BLaER1 treated with 17β-estradiol and CSF1 and Interleukin-3, amounts not matched to agents 10 nM and 100 nM (cell line): ENCODE measurements at regions not wholly inside any gene's neighbourhood (a gene's known extent, or its start where the extent isn't known, plus 50 kb on each side); places are given as distances from the start of the nearest gene placed in this dataset.

Experiments used
- H3K27ac ChIP-seq, 11 experiments: shearing (Covaris generic); formaldehyde crosslinking; 2 replicates each; pipeline ENCODE4 v1.8.1; 2022
- H3K27me3 ChIP-seq, 11 experiments: shearing (Covaris generic); formaldehyde crosslinking; 2 replicates each; pipeline ENCODE4 v1.8.1; 2022
- H3K36me3 ChIP-seq, 11 experiments: shearing (Covaris generic); formaldehyde crosslinking; 2 replicates each; pipeline ENCODE4 v1.8.1; 2022
- H3K4me1 ChIP-seq, 10 experiments: shearing (Covaris generic); formaldehyde crosslinking; 2 replicates each; pipeline ENCODE4 v1.8.1; 2022
- H3K4me2 ChIP-seq, 11 experiments: shearing (Covaris generic); formaldehyde crosslinking; 2 replicates each; pipeline ENCODE4 v1.8.1; 2022
- H3K4me3 ChIP-seq, 10 experiments: shearing (Covaris generic); formaldehyde crosslinking; 2 replicates each; pipeline ENCODE4 v1.8.1; 2022
- H3K9ac ChIP-seq, 11 experiments: shearing (Covaris generic); formaldehyde crosslinking; 2 replicates each; pipeline ENCODE4 v1.8.1; 2022
- H3K9me3 ChIP-seq, 11 experiments: shearing (Covaris generic); formaldehyde crosslinking; replicated peaks in 1 of 11; 2 replicates each; pipeline ENCODE4 v1.8.1; 2022
- H4K20me1 ChIP-seq, 11 experiments: shearing (Covaris generic); formaldehyde crosslinking; 2 replicates each; pipeline ENCODE4 v1.8.1; 2022
- Cebpa-rat ChIP-seq, 11 experiments: shearing (Covaris generic); IDR thresholded peaks; 2 replicates each; pipeline ENCODE4 v1.8.1; 2022

GRCh38 chr18:41395695-41396094 lies 559.3 kb upstream of the PIK3C3 start:
- Histone ChIP-seq H3K9me3 (no peaks in the 10 kb centered on the region), H3K9ac (no peak overlapping the region), H3K36me3 (no peaks in the 10 kb centered on the region), H3K4me2 (no peak overlapping the region), H3K27ac (no peak overlapping the region), H3K27me3 (no peaks in the 10 kb centered on the region), H3K4me1 (peaks cover 0 to 11% (median 0%) of the 10 kb centered on the region in 10 experiments; a peak in 2 of 20 replicates), H3K4me3 (no peak overlapping the region), H4K20me1 (no peaks in the 10 kb centered on the region)
- TF ChIP-seq Cebpa-rat (IDR thresholded peaks at IDR 0.05): no peak

GRCh38 chr18:41391616-41392595 lies 563.1 kb upstream of the PIK3C3 start:
- no peaks in the 10 kb centered on the region for H3K27me3 ChIP-seq
- TF ChIP-seq Cebpa-rat (IDR thresholded peaks at IDR 0.05): no peak
- H3K9me3 ChIP-seq: no peaks in the 10 kb centered on the region
- H3K9ac ChIP-seq: 0 out of 22 replicates have a peak overlapping the region, but pooled peaks of 1 of the 11 experiments have one; percentile 6
- H3K4me2 ChIP-seq: peak overlapping the region in 4 of 11 experiments; percentile 24 to 57 (median 26); a peak in 4 of 22 replicates
- H3K4me1 ChIP-seq: peaks cover 0 to 11% (median 0%) of the 10 kb centered on the region in 10 experiments; a peak in 2 of 20 replicates
- no peaks in the 10 kb centered on the region for H4K20me1 ChIP-seq
- no peak overlapping the region for H3K27ac ChIP-seq
- H3K36me3 ChIP-seq: no peaks in the 10 kb centered on the region
- H3K4me3 ChIP-seq: no peak overlapping the region

- Histone ChIP-seq H3K27me3 (no peaks in the 10 kb centered on the region), H3K4me1 (peaks cover 0 to 11% (median 0%) of the 10 kb centered on the region in 10 experiments; a peak in 2 of 20 replicates), H4K20me1 (no peaks in the 10 kb centered on the region), H3K36me3 (no peaks in the 10 kb centered on the region), H3K9ac (no peak overlapping the region), H3K27ac (no peak overlapping the region), H3K4me3 (no peak overlapping the region), H3K9me3 (no peaks in the 10 kb centered on the region), H3K4me2 (no peak overlapping the region)
- TF ChIP-seq Cebpa-rat (IDR thresholded peaks at IDR 0.05): no peak
Measured at GRCh38 chr18:41390309-41390708, 564.7 kb upstream of the PIK3C3 start.

GRCh38 chr18:41378598-41378997 lies 576.4 kb upstream of the PIK3C3 start:
- H3K27ac ChIP-seq: no peak overlapping the region
- no peak overlapping the region for H3K4me3 ChIP-seq
- H3K9me3 ChIP-seq: no peaks in the 10 kb centered on the region
- H3K4me2 ChIP-seq: no peak overlapping the region
- no peaks in the 10 kb centered on the region for H4K20me1 ChIP-seq
- H3K27me3 ChIP-seq: no peaks in the 10 kb centered on the region
- H3K36me3 ChIP-seq: no peaks in the 10 kb centered on the region
- TF ChIP-seq Cebpa-rat (IDR thresholded peaks at IDR 0.05): no peak
- peaks cover 0 to 9% (median 0%) of the 10 kb centered on the region in 10 experiments; a peak in 4 of 20 replicates for H3K4me1 ChIP-seq
- H3K9ac ChIP-seq: no peak overlapping the region

- no peaks in the 10 kb centered on the region for H3K36me3 ChIP-seq
- H3K4me3 ChIP-seq: no peak overlapping the region
- H3K9me3 ChIP-seq: no peaks in the 10 kb centered on the region
- H3K4me1 ChIP-seq: no peaks in the 10 kb centered on the region
- no peaks in the 10 kb centered on the region for H4K20me1 ChIP-seq
- no peak for TF ChIP-seq Cebpa-rat (IDR thresholded peaks at IDR 0.05)
- no peak overlapping the region for H3K4me2 ChIP-seq
- H3K27me3 ChIP-seq: no peaks in the 10 kb centered on the region
- H3K27ac ChIP-seq: no peak overlapping the region
- no peak overlapping the region for H3K9ac ChIP-seq
Measured at GRCh38 chr18:41373612-41374011, 581.4 kb upstream of the PIK3C3 start.

- no peak overlapping the region for H3K4me2 ChIP-seq
- H3K9ac ChIP-seq: no peak overlapping the region
- H3K27ac ChIP-seq: no peak overlapping the region
- TF ChIP-seq Cebpa-rat (IDR thresholded peaks at IDR 0.05): no peak
- no peak overlapping the region for H3K4me3 ChIP-seq
- no peaks in the 10 kb centered on the region for H3K36me3 ChIP-seq
- H3K9me3 ChIP-seq: no peaks in the 10 kb centered on the region
- H4K20me1 ChIP-seq: no peaks in the 10 kb centered on the region
- H3K27me3 ChIP-seq: no peaks in the 10 kb centered on the region
- no peaks in the 10 kb centered on the region for H3K4me1 ChIP-seq
Measured at GRCh38 chr18:41372046-41372665, 582.9 kb upstream of the PIK3C3 start.

- H3K4me2 ChIP-seq: no peak overlapping the region
- H3K9me3 ChIP-seq: no peaks in the 10 kb centered on the region
- no peaks in the 10 kb centered on the region for H3K36me3 ChIP-seq
- TF ChIP-seq Cebpa-rat (IDR thresholded peaks at IDR 0.05): no peak
- H3K27ac ChIP-seq: no peak overlapping the region
- H3K9ac ChIP-seq: no peak overlapping the region
- no peaks in the 10 kb centered on the region for H3K27me3 ChIP-seq
- no peak overlapping the region for H3K4me3 ChIP-seq
- H4K20me1 ChIP-seq: no peaks in the 10 kb centered on the region
- H3K4me1 ChIP-seq: no peaks in the 10 kb centered on the region
Measured at GRCh38 chr18:41371156-41372045, 583.6 kb upstream of the PIK3C3 start.

- H3K9me3 ChIP-seq: no peaks in the 10 kb centered on the region
- H3K27me3 ChIP-seq: no peaks in the 10 kb centered on the region
- no peak for TF ChIP-seq Cebpa-rat (IDR thresholded peaks at IDR 0.05)
- no peaks in the 10 kb centered on the region for H3K4me1 ChIP-seq
- H3K4me2 ChIP-seq: no peak overlapping the region
- no peak overlapping the region for H3K4me3 ChIP-seq
- no peak overlapping the region for H3K9ac ChIP-seq
- H4K20me1 ChIP-seq: no peaks in the 10 kb centered on the region
- no peak overlapping the region for H3K27ac ChIP-seq
- H3K36me3 ChIP-seq: no peaks in the 10 kb centered on the region
Measured at GRCh38 chr18:41370740-41371139, 584.3 kb upstream of the PIK3C3 start.

- Histone ChIP-seq H3K9ac (no peak overlapping the region), H3K4me3 (no peak overlapping the region), H3K27ac (no peak overlapping the region), H4K20me1 (no peaks in the 10 kb centered on the region), H3K27me3 (no peaks in the 10 kb centered on the region), H3K36me3 (no peaks in the 10 kb centered on the region), H3K4me1 (no peaks in the 10 kb centered on the region), H3K9me3 (peaks cover 13 to 39% (median 23%) of the 10 kb centered on the region in 11 experiments), H3K4me2 (no peak overlapping the region)
- TF ChIP-seq Cebpa-rat (IDR thresholded peaks at IDR 0.05): no peak
Measured at GRCh38 chr18:41357708-41358107, 597.3 kb upstream of the PIK3C3 start.
